GM20000 (cell line): ENCODE measurements at regions not wholly inside any gene's neighbourhood (a gene's known extent, or its start where the extent isn't known, plus 50 kb on each side); places are given as distances from the start of the nearest gene placed in this dataset.

Experiments used
- DNase-seq: peaks from one replicate; pipeline ENCODE4 v3.0.0; 2012; ENCODE audit warnings: low spot score
- CTCF ChIP-seq: IDR thresholded peaks from 2 replicates; pipeline ENCODE4 v1.5.1; 2012; ENCODE audit warnings: mild to moderate bottlenecking, control low read depth; ENCODE audit errors: extremely low read depth, missing control alignments

GRCh38 chr7:81590131-81590530 lies 179.7 kb downstream of the HGF start:
- no peak for DNase-seq
- no peak for TF ChIP-seq CTCF

GRCh38 chr7:81584667-81585066 lies 185.2 kb downstream of the HGF start:
- no peak for DNase-seq
- no peak for TF ChIP-seq CTCF

- no peak for TF ChIP-seq CTCF
- no peak for DNase-seq
These were observed 185.8 kb downstream of the HGF start for GRCh38 chr7:81583882-81584533.

GRCh38 chr7:81583090-81583489 lies 186.8 kb downstream of the HGF start:
- TF ChIP-seq CTCF, result no peak
- DNase-seq, result no peak

- TF ChIP-seq CTCF, result no peak
- DNase-seq, result no peak
These were observed 192.1 kb downstream of the HGF start for GRCh38 chr7:81577642-81578340.

- DNase-seq, result no peak
- TF ChIP-seq CTCF, result no peak
These were observed 195.0 kb downstream of the HGF start for GRCh38 chr7:81574723-81575326.

- TF ChIP-seq CTCF, result no peak
- no peak for DNase-seq
These were observed 195.9 kb downstream of the HGF start for GRCh38 chr7:81573932-81574331.
